Natural killer cell (primary cell): ENCODE measurements at regions not wholly inside any gene's neighbourhood (a gene's known extent, or its start where the extent isn't known, plus 50 kb on each side); places are given as distances from the start of the nearest gene placed in this dataset.

ENCODE experiments used
- ATAC-seq, 3 donors: fragments of 150-1000 bp in 2 of 3; fragments of 200-7000 bp in 1 of 3; cut with Tn5 transposase; 1 replicate in 1 of 3; 2 replicates in 2 of 3; pipeline ENCODE4 v1.10.0; 2021; ENCODE audit warnings: mild to moderate bottlenecking in 2 of 3, moderate library complexity in 2 of 3
- DNase-seq, 2 donors: peaks; one replicate each; pipeline versions ENCODE4 v3.0.0 to v3.0.0-alpha.2; 2013 to 2021; ENCODE audit warnings: mixed read lengths in 1 of 2
- H3K27ac ChIP-seq: one replicate; pipeline ENCODE4 v1.5.1; 2013; ENCODE audit warnings: mild to moderate bottlenecking, low read length
- H3K27me3 ChIP-seq: one replicate; pipeline ENCODE4 v1.6.1; 2013; ENCODE audit warnings: low read length; ENCODE audit not compliant: control insufficient read depth, insufficient read depth
- H3K36me3 ChIP-seq: one replicate; pipeline ENCODE4 v1.6.1; 2013; ENCODE audit warnings: low read length; ENCODE audit not compliant: control insufficient read depth, insufficient read depth
- H3K4me1 ChIP-seq: one replicate; pipeline ENCODE4 v1.6.1; 2013; ENCODE audit warnings: low read length; ENCODE audit not compliant: control insufficient read depth, insufficient read depth
- H3K4me3 ChIP-seq: one replicate; pipeline ENCODE4 v1.5.1; 2013; ENCODE audit warnings: low read length
- H3K9me3 ChIP-seq: one replicate; pipeline ENCODE4 v1.6.1; 2013; ENCODE audit warnings: low read length; ENCODE audit not compliant: control insufficient read depth, insufficient read depth
- H3K27ac Mint-ChIP-seq, 2 donors: one replicate each; pipeline ENCODE4 v1.8.0; 2022; ENCODE audit warnings: mild to moderate bottlenecking in 2 of 2, mixed read lengths in 2 of 2, moderate library complexity in 1 of 2
- H3K27me3 Mint-ChIP-seq, 2 donors: one replicate each; pipeline ENCODE4 v1.8.0; 2022; ENCODE audit warnings: low read depth in 2 of 2, mixed read lengths in 2 of 2
- H3K36me3 Mint-ChIP-seq: one replicate; pipeline ENCODE4 v1.8.0; 2022; ENCODE audit warnings: mixed read lengths
- H3K4me1 Mint-ChIP-seq, 2 donors: one replicate each; pipeline ENCODE4 v1.8.0; 2022; ENCODE audit warnings: mixed read lengths in 2 of 2
- H3K4me3 Mint-ChIP-seq: one replicate; pipeline ENCODE4 v1.8.0; 2022; ENCODE audit warnings: mild to moderate bottlenecking, moderate library complexity, mixed read lengths
- H3K9me3 Mint-ChIP-seq, 2 donors: one replicate each; pipeline ENCODE4 v1.8.0; 2022; ENCODE audit warnings: mixed read lengths in 2 of 2
- CTCF ChIP-seq: fragments of 200-600 bp; IDR thresholded peaks from one replicate; pipeline ENCODE4 v1.8.0; 2022; ENCODE audit warnings: antibody characterized with exemption
- WGBS: methylation state at CpG from one replicate; pipeline ENCODE4 v1.1.7; 2013; ENCODE audit warnings: missing lambda C conversion rate; ENCODE audit not compliant: insufficient coverage; 5-methylcytosine and 5-hydroxymethylcytosine counted together
- intact Hi-C: fragments of 100-400 bp; cut with micrococcal nuclease; formaldehyde crosslinking; loops from one replicate; pipeline ENCODE4 v1.14.2; 2022

- DNase-seq = no peak
- 78% methylated on average over 5 of the region's 5 CpGs for WGBS
- no peak for ATAC-seq
- Mint-ChIP-seq H3K4me3 (no peak overlapping the region), H3K27me3 (no peaks in the 10 kb centered on the region), H3K9me3 (peaks cover 0 to 2% of the 10 kb centered on the region in 2 donors), H3K4me1 (no peaks in the 10 kb centered on the region), H3K27ac (no peak overlapping the region), H3K36me3 (no peaks in the 10 kb centered on the region)
- Histone ChIP-seq H3K36me3 (no peaks in the 10 kb centered on the region), H3K4me3 (no peak overlapping the region), H3K27me3 (no peaks in the 10 kb centered on the region), H3K9me3 (no peaks in the 10 kb centered on the region), H3K4me1 (no peaks in the 10 kb centered on the region), H3K27ac (no peak overlapping the region)
- intact Hi-C loops = no loop called here
- TF ChIP-seq CTCF = no peak
These were observed 57.6 kb upstream of the GRIN3A start for GRCh38 chr9:101796044-101796443.

GRCh38 chr9:101795147-101795546 lies 56.7 kb upstream of the GRIN3A start:
- 67% methylated on average over 1 of the region's 2 CpGs for WGBS
- H3K4me1 ChIP-seq = no peaks in the 10 kb centered on the region
- no peaks in the 10 kb centered on the region for H3K36me3 ChIP-seq
- H3K36me3 Mint-ChIP-seq = no peaks in the 10 kb centered on the region
- H3K4me3 Mint-ChIP-seq = no peak overlapping the region
- H3K27ac ChIP-seq = no peak overlapping the region
- H3K9me3 ChIP-seq = no peaks in the 10 kb centered on the region
- no peak overlapping the region for H3K27ac Mint-ChIP-seq
- ATAC-seq (no peak), DNase-seq (no peak)
- H3K9me3 Mint-ChIP-seq = peaks cover 0 to 2% of the 10 kb centered on the region in 2 donors
- intact Hi-C loops = no loop called here
- no peaks in the 10 kb centered on the region for H3K27me3 Mint-ChIP-seq
- no peak for TF ChIP-seq CTCF
- no peaks in the 10 kb centered on the region for H3K4me1 Mint-ChIP-seq
- H3K4me3 ChIP-seq = no peak overlapping the region
- H3K27me3 ChIP-seq = no peaks in the 10 kb centered on the region

- DNase-seq (no peak), ATAC-seq (no peak)
- no peak overlapping the region for H3K4me3 Mint-ChIP-seq
- H3K36me3 ChIP-seq = no peaks in the 10 kb centered on the region
- H3K27ac ChIP-seq = no peak overlapping the region
- H3K27me3 Mint-ChIP-seq = no peaks in the 10 kb centered on the region
- H3K36me3 Mint-ChIP-seq = no peaks in the 10 kb centered on the region
- H3K27ac Mint-ChIP-seq = no peak overlapping the region
- no CpG with 5 or more reads among the region's 3 CpGs for WGBS
- no peak overlapping the region for H3K4me3 ChIP-seq
- TF ChIP-seq CTCF = no peak
- intact Hi-C loops = no loop called here
- no peaks in the 10 kb centered on the region for H3K4me1 ChIP-seq
- H3K9me3 ChIP-seq = no peaks in the 10 kb centered on the region
- H3K27me3 ChIP-seq = no peaks in the 10 kb centered on the region
- no peaks in the 10 kb centered on the region for H3K4me1 Mint-ChIP-seq
- H3K9me3 Mint-ChIP-seq = peaks cover 0 to 2% of the 10 kb centered on the region in 2 donors
These were observed 54.0 kb upstream of the GRIN3A start for GRCh38 chr9:101792475-101792874.

- H3K9me3 ChIP-seq = no peaks in the 10 kb centered on the region
- Mint-ChIP-seq H3K4me3 (no peak overlapping the region), H3K36me3 (no peaks in the 10 kb centered on the region), H3K4me1 (no peaks in the 10 kb centered on the region), H3K27ac (no peak overlapping the region), H3K9me3 (peaks cover 0 to 2% of the 10 kb centered on the region in 2 donors), H3K27me3 (no peaks in the 10 kb centered on the region)
- H3K4me3 ChIP-seq = no peak overlapping the region
- H3K4me1 ChIP-seq = no peaks in the 10 kb centered on the region
- no peaks in the 10 kb centered on the region for H3K27me3 ChIP-seq
- TF ChIP-seq CTCF = no peak
- ATAC-seq (no peak), DNase-seq (peak in 1 of 2 donors; percentile 16)
- WGBS = 11% methylated on average over 3 of the region's 3 CpGs
- intact Hi-C loops = no loop called here
- no peak overlapping the region for H3K27ac ChIP-seq
- H3K36me3 ChIP-seq = no peaks in the 10 kb centered on the region
These were observed 53.5 kb upstream of the GRIN3A start for GRCh38 chr9:101791938-101792337.
